ENCODE measurements at regions not wholly inside any gene's neighbourhood (a gene's known extent, or its start where the extent isn't known, plus 50 kb on each side); places are given as distances from the start of the nearest gene placed in this dataset.

- Histone ChIP-seq H3K36me3 (replicated peaks in 1 of 2; ENCODE audit: control extremely low read depth in 1 of 2, control insufficient read depth in 1 of 2, extremely low read depth in 1 of 2, insufficient read depth in 2 of 2, low read length in 1 of 2) (no peaks in the 10 kb centered on the region), H3K4me1 (ENCODE audit: control insufficient read depth in 2 of 2, insufficient read depth in 2 of 2, low read length in 2 of 2) (no peaks in the 10 kb centered on the region), H3K79me2 (ENCODE audit: control insufficient read depth, insufficient read depth, low read length) (no peaks in the 10 kb centered on the region), H3K4me3 (ENCODE audit: control extremely low read depth in 1 of 5, extremely low read depth in 1 of 5, insufficient read depth in 1 of 5, low read depth in 2 of 5, low read length in 4 of 5) (no peak overlapping the region), H3K27ac (ENCODE audit: low read length in 2 of 2) (no peak overlapping the region), H4K20me1 (ENCODE audit: control insufficient read depth, insufficient read depth, low read length, poor library complexity, severe bottlenecking) (no peaks in the 10 kb centered on the region), H3K4me2 (replicated peaks; ENCODE audit: low read depth, low read length, poor library complexity, severe bottlenecking) (no peak overlapping the region), H2AFZ (ENCODE audit: insufficient read depth, low read depth, low read length, poor library complexity, severe bottlenecking) (no peak overlapping the region), H3K27me3 (replicated peaks in 1 of 4; ENCODE audit: control extremely low read depth in 1 of 4, control insufficient read depth in 3 of 4, insufficient read depth in 4 of 4, low read length in 3 of 4) (peaks cover 0 to 4% (median 0%) of the 10 kb centered on the region in 4 experiments), H3K9me3 (ENCODE audit: control extremely low read depth in 1 of 3, control insufficient read depth in 2 of 3, insufficient read depth in 1 of 3, low read length in 2 of 3) (no peaks in the 10 kb centered on the region), H3K9ac (ENCODE audit: low read length) (no peak overlapping the region)
- no peaks in the 10 kb centered on the region for H3K9me3 Mint-ChIP-seq (ENCODE audit: insufficient read depth)
- intact Hi-C loops (cut with micrococcal nuclease) = no loop called here
- H3K27me3 Mint-ChIP-seq = peaks cover 12% of the 10 kb centered on the region
- H3K4me3 Mint-ChIP-seq = no peak overlapping the region
- 94% methylated on average over 3 of the region's 4 CpGs for WGBS (ENCODE audit: insufficient coverage)
- H3K27ac Mint-ChIP-seq = no peak overlapping the region
- H3K4me1 Mint-ChIP-seq = no peaks in the 10 kb centered on the region
- ChIA-PET CTCF (no interaction called here), POLR2A (no interaction called here)
- ATAC-seq (ENCODE audit: low read depth) (no peak), DNase-seq (no peak)
- TF ChIP-seq CTCF (IDR thresholded peaks at IDR 0.05) (no peak), EZH2 (IDR thresholded peaks at IDR 0.05; ENCODE audit: borderline replicate concordance, insufficient read depth, low read depth, low read length, poor library complexity, severe bottlenecking) (no peak)
Measured at GRCh38 chr9:69975681-69976080, 68.0 kb upstream of the MAMDC2 start.

- 48% methylated on average over 2 of the region's 4 CpGs for WGBS (ENCODE audit: insufficient coverage)
- TF ChIP-seq CTCF (IDR thresholded peaks at IDR 0.05) (no peak), EZH2 (IDR thresholded peaks at IDR 0.05; ENCODE audit: borderline replicate concordance, insufficient read depth, low read depth, low read length, poor library complexity, severe bottlenecking) (no peak)
- H3K27me3 Mint-ChIP-seq = peaks cover 13% of the 10 kb centered on the region
- H2AFZ ChIP-seq (ENCODE audit: insufficient read depth, low read depth, low read length, poor library complexity, severe bottlenecking) = no peak overlapping the region
- no peaks in the 10 kb centered on the region for H3K79me2 ChIP-seq (ENCODE audit: control insufficient read depth, insufficient read depth, low read length)
- intact Hi-C loops (cut with micrococcal nuclease) = no loop called here
- no peaks in the 10 kb centered on the region for H3K9me3 Mint-ChIP-seq (ENCODE audit: insufficient read depth)
- no peaks in the 10 kb centered on the region for H3K9me3 ChIP-seq (ENCODE audit: control extremely low read depth in 1 of 3, control insufficient read depth in 2 of 3, insufficient read depth in 1 of 3, low read length in 2 of 3)
- no peak overlapping the region for H3K27ac ChIP-seq (ENCODE audit: low read length in 2 of 2)
- H3K9ac ChIP-seq (ENCODE audit: low read length) = no peak overlapping the region
- no peak overlapping the region for H3K4me3 Mint-ChIP-seq
- ATAC-seq (ENCODE audit: low read depth) = no peak
- H3K4me1 ChIP-seq (ENCODE audit: control insufficient read depth in 2 of 2, insufficient read depth in 2 of 2, low read length in 2 of 2) = no peaks in the 10 kb centered on the region
- no peak overlapping the region for H3K4me2 ChIP-seq (replicated peaks; ENCODE audit: low read depth, low read length, poor library complexity, severe bottlenecking)
- no peak for DNase-seq
- no peaks in the 10 kb centered on the region for H3K4me1 Mint-ChIP-seq
- H3K27me3 ChIP-seq (replicated peaks in 1 of 4; ENCODE audit: control extremely low read depth in 1 of 4, control insufficient read depth in 3 of 4, insufficient read depth in 4 of 4, low read length in 3 of 4) = peaks cover 0 to 4% (median 0%) of the 10 kb centered on the region in 4 experiments
- no peak overlapping the region for H3K4me3 ChIP-seq (ENCODE audit: control extremely low read depth in 1 of 5, extremely low read depth in 1 of 5, insufficient read depth in 1 of 5, low read depth in 2 of 5, low read length in 4 of 5)
- POLR2A ChIA-PET = no interaction called here
- H3K27ac Mint-ChIP-seq = no peak overlapping the region
- CTCF ChIA-PET = no interaction called here
- no peaks in the 10 kb centered on the region for H3K36me3 ChIP-seq (replicated peaks in 1 of 2; ENCODE audit: control extremely low read depth in 1 of 2, control insufficient read depth in 1 of 2, extremely low read depth in 1 of 2, insufficient read depth in 2 of 2, low read length in 1 of 2)
- H4K20me1 ChIP-seq (ENCODE audit: control insufficient read depth, insufficient read depth, low read length, poor library complexity, severe bottlenecking) = no peaks in the 10 kb centered on the region
Measured at GRCh38 chr9:69976152-69976551, 67.5 kb upstream of the MAMDC2 start.

All from B cell (primary cell).